Loucy (cell line): ENCODE measurements at regions not wholly inside any gene's neighbourhood (a gene's known extent, or its start where the extent isn't known, plus 50 kb on each side); places are given as distances from the start of the nearest gene placed in this dataset.

ENCODE experiments used
- CTCF ChIP-seq: fragments of 200-600 bp; sonication (generic); conservative IDR thresholded peaks from 2 replicates; pipeline ENCODE4 v1.5.1; 2014; ENCODE audit warnings: mild to moderate bottlenecking, antibody characterized with exemption, low read length
- EZH2phosphoT487 ChIP-seq: fragments of 200-600 bp; IDR thresholded peaks from 2 replicates; pipeline ENCODE4 v1.6.1; 2018; ENCODE audit warnings: antibody characterized with exemption, mild to moderate bottlenecking, moderate library complexity, borderline replicate concordance

DNA sequence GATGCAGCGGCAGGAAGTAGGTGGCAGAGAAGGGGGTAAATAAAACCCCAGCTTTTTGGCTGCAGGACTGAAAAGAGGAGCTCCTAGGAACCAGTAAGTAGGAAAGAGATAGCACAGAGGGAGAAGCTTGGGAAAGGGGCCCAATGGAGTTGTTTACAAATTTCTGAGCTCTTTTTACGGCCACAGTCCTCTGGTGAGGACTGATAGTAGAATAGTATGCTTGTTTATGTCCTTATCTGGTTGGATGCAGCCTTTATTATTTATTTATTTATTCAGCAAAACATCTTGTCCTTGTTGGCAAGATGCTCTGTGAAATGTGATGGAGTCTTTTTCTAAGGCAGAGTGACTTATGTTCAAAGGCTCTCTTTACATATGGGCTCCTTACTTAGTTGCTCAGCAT is 119.7 kb upstream of the AHI1 start:
- TF ChIP-seq CTCF: no peak
- no peak for TF ChIP-seq EZH2phosphoT487
